DND-41 (cell line): ENCODE measurements at regions not wholly inside any gene's neighbourhood (a gene's known extent, or its start where the extent isn't known, plus 50 kb on each side); places are given as distances from the start of the nearest gene placed in this dataset.

Experiments
- ATAC-seq: fragments of 200-7000 bp; cut with Tn5 transposase; 3 replicates; pipeline ENCODE4 v1.9.1; 2021; ENCODE audit warnings: low read depth; ENCODE audit not compliant: insufficient read depth
- DNase-seq: peaks from one replicate; pipeline ENCODE4 v3.0.0-alpha.2; 2020
- H2AFZ ChIP-seq: 2 replicates; pipeline ENCODE4 v1.6.0; 2012; ENCODE audit warnings: low read depth, low read length
- H3K27ac ChIP-seq: 2 replicates; pipeline ENCODE4 v1.5.1; 2012; ENCODE audit warnings: low read length, inconsistent platforms
- H3K27me3 ChIP-seq: fragments of 200-600 bp; sonication (generic); 2 replicates; pipeline ENCODE4 v1.6.0; 2012; ENCODE audit warnings: low read length, mild to moderate bottlenecking, inconsistent platforms; ENCODE audit not compliant: insufficient read depth, poor library complexity
- H3K36me3 ChIP-seq: 2 replicates; pipeline ENCODE4 v1.5.1; 2012; ENCODE audit warnings: low read length, inconsistent platforms; ENCODE audit not compliant: insufficient read depth
- H3K4me1 ChIP-seq: 2 replicates; pipeline ENCODE4 v1.5.1; 2012; ENCODE audit warnings: mild to moderate bottlenecking, low read length; ENCODE audit not compliant: insufficient read depth
- H3K4me2 ChIP-seq: 2 replicates; pipeline ENCODE4 v1.6.0; 2012; ENCODE audit warnings: mild to moderate bottlenecking, moderate library complexity, low read length, inconsistent platforms; ENCODE audit not compliant: insufficient read depth
- H3K4me3 ChIP-seq, 2 experiments: fragments of 200-600 bp in 1 of 2; shearing (Covaris generic) in 1 of 2; 2 replicates each; pipeline ENCODE4 v1.5.1; 2012 to 2016; ENCODE audit warnings: inconsistent platforms in 2 of 2, low read length in 2 of 2, mild to moderate bottlenecking in 2 of 2, low read depth in 1 of 2, moderate library complexity in 1 of 2
- H3K79me2 ChIP-seq: 2 replicates; pipeline ENCODE4 v1.6.0; 2012; ENCODE audit warnings: low read length, inconsistent platforms; ENCODE audit not compliant: insufficient read depth
- H3K9ac ChIP-seq: 2 replicates; pipeline ENCODE4 v1.6.0; 2012; ENCODE audit warnings: low read depth, mild to moderate bottlenecking, inconsistent platforms, low read length, moderate library complexity
- H3K9me3 ChIP-seq: 2 replicates; pipeline ENCODE4 v1.5.1; 2012; ENCODE audit warnings: low read length, moderate library complexity, mild to moderate bottlenecking, inconsistent platforms; ENCODE audit not compliant: insufficient read depth, severe bottlenecking
- H4K20me1 ChIP-seq: 2 replicates; pipeline ENCODE4 v1.6.0; 2012; ENCODE audit warnings: low read length; ENCODE audit not compliant: insufficient read depth
- EZH2 ChIP-seq: IDR thresholded peaks from 3 replicates; pipeline ENCODE4 v1.6.1; 2012; ENCODE audit warnings: borderline replicate concordance, low read depth, mild to moderate bottlenecking, moderate library complexity, low read length, inconsistent platforms; ENCODE audit not compliant: severe bottlenecking
- TF ChIP-seq, protein P1 (sequence below): IDR thresholded peaks from 2 replicates; pipeline ENCODE4 v1.5.1; 2012; ENCODE audit warnings: borderline replicate concordance, low read length, moderate library complexity, mild to moderate bottlenecking; ENCODE audit not compliant: poor library complexity, severe bottlenecking; ENCODE audit errors: extremely low read depth

- Histone ChIP-seq H3K4me2 (no peak overlapping the region), H3K9ac (no peak overlapping the region), H3K79me2 (no peaks in the 10 kb centered on the region), H3K9me3 (no peaks in the 10 kb centered on the region), H2AFZ (no peak overlapping the region), H3K36me3 (no peaks in the 10 kb centered on the region), H3K4me1 (no peaks in the 10 kb centered on the region), H3K4me3 (no peak overlapping the region), H4K20me1 (no peaks in the 10 kb centered on the region), H3K27ac (no peak overlapping the region), H3K27me3 (no peaks in the 10 kb centered on the region)
- TF ChIP-seq EZH2 = no peak
- TF ChIP-seq, protein P1, sequence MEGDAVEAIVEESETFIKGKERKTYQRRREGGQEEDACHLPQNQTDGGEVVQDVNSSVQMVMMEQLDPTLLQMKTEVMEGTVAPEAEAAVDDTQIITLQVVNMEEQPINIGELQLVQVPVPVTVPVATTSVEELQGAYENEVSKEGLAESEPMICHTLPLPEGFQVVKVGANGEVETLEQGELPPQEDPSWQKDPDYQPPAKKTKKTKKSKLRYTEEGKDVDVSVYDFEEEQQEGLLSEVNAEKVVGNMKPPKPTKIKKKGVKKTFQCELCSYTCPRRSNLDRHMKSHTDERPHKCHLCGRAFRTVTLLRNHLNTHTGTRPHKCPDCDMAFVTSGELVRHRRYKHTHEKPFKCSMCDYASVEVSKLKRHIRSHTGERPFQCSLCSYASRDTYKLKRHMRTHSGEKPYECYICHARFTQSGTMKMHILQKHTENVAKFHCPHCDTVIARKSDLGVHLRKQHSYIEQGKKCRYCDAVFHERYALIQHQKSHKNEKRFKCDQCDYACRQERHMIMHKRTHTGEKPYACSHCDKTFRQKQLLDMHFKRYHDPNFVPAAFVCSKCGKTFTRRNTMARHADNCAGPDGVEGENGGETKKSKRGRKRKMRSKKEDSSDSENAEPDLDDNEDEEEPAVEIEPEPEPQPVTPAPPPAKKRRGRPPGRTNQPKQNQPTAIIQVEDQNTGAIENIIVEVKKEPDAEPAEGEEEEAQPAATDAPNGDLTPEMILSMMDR = no peak
- ATAC-seq = no peak
- DNase-seq = no peak
These were observed 261.9 kb upstream of the ANKH start for GRCh38 chr5:15133456-15133965.

GRCh38 chr5:15132816-15133405 lies 261.3 kb upstream of the ANKH start:
- no peaks in the 10 kb centered on the region for H3K9me3 ChIP-seq
- H3K4me1 ChIP-seq = no peaks in the 10 kb centered on the region
- no peaks in the 10 kb centered on the region for H3K36me3 ChIP-seq
- H4K20me1 ChIP-seq = no peaks in the 10 kb centered on the region
- ATAC-seq (no peak), DNase-seq (no peak)
- no peak overlapping the region for H3K4me2 ChIP-seq
- no peak for TF ChIP-seq EZH2
- TF ChIP-seq, protein P1 = no peak
- no peak overlapping the region for H2AFZ ChIP-seq
- no peaks in the 10 kb centered on the region for H3K27me3 ChIP-seq
- H3K79me2 ChIP-seq = no peaks in the 10 kb centered on the region
- H3K4me3 ChIP-seq = no peak overlapping the region
- no peak overlapping the region for H3K9ac ChIP-seq
- no peak overlapping the region for H3K27ac ChIP-seq

GRCh38 chr5:15131909-15132308 lies 260.3 kb upstream of the ANKH start:
- Histone ChIP-seq H2AFZ (no peak overlapping the region), H3K4me2 (no peak overlapping the region), H3K36me3 (no peaks in the 10 kb centered on the region), H3K4me1 (no peaks in the 10 kb centered on the region), H3K4me3 (no peak overlapping the region), H4K20me1 (no peaks in the 10 kb centered on the region), H3K79me2 (no peaks in the 10 kb centered on the region), H3K9me3 (no peaks in the 10 kb centered on the region), H3K9ac (no peak overlapping the region), H3K27me3 (no peaks in the 10 kb centered on the region), H3K27ac (no peak overlapping the region)
- ATAC-seq (no peak), DNase-seq (no peak)
- TF ChIP-seq, protein P1 = no peak
- no peak for TF ChIP-seq EZH2
